DMS 273 treated with DMSO at 0.1 percent for 48 hours (cell line): ENCODE measurements at regions not wholly inside any gene's neighbourhood (a gene's known extent, or its start where the extent isn't known, plus 50 kb on each side); places are given as distances from the start of the nearest gene placed in this dataset.

Experiments
- DNase-seq: peaks from one replicate; lab custom pipeline; 2025; lab: John Stamatoyannopoulos, UW

- no peak for DNase-seq
These were observed 261.1 kb upstream of the RGS18 start for GRCh38 chr1:191897134-191897533.

- no peak for DNase-seq
These were observed 256.6 kb upstream of the RGS18 start for GRCh38 chr1:191901651-191902050.

GRCh38 chr1:191904991-191905390 lies 253.3 kb upstream of the RGS18 start:
- DNase-seq = no peak

- no peak for DNase-seq
These were observed 252.5 kb upstream of the RGS18 start for GRCh38 chr1:191905781-191906180.

- no peak for DNase-seq
These were observed 251.1 kb upstream of the RGS18 start for GRCh38 chr1:191907121-191907520.

DNA sequence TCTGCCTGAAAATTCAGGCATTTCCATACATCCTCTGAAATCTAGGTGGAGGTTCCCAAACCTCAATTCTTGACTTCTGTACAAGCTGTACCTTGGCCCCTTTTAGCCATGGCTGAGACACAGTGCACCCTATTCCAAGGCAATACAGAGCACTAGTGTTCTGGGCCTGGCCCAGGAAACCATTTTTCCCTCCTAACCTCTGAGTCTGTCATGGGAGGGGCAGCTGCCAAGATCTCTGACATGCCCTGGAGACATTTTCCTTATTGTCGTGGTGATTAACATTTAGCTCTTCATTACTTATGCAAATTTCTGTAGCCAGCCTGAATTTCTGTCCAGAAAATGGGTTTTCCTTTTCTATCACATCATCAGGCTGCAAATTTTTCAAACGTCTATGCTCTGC lies 248.0 kb upstream of the RGS18 start:
- no peak for DNase-seq

DNA sequence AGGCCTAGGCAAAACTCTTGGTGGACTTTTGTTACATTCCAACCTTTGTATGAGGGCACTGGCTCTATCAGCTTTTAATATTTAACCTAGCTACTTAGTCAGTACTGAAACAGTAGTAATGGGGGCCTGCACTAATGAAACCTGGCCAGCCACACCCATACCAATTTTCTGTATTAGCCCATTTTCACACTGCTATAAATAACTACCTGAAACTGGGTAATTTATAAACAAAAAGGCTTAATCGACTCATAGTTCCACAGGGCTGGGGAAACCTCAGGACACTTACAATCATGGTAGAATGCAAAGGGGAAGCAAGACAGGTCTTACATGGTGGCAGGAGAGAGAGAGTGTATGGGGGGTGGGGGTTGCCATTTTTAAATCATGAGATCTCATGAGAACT lies 245.7 kb upstream of the RGS18 start:
- DNase-seq = no peak

- no peak for DNase-seq
These were observed 244.8 kb upstream of the RGS18 start for GRCh38 chr1:191913260-191913977.

- DNase-seq = no peak
These were observed 228.9 kb upstream of the RGS18 start for GRCh38 chr1:191929383-191929782.

GRCh38 chr1:191943684-191944083 lies 214.6 kb upstream of the RGS18 start:
- no peak for DNase-seq

- no peak for DNase-seq
These were observed 204.7 kb upstream of the RGS18 start for GRCh38 chr1:191953526-191953925.

- DNase-seq = no peak
These were observed 198.4 kb upstream of the RGS18 start for GRCh38 chr1:191959856-191960255.

GRCh38 chr1:191963286-191963685 lies 195.0 kb upstream of the RGS18 start:
- no peak for DNase-seq

DNA sequence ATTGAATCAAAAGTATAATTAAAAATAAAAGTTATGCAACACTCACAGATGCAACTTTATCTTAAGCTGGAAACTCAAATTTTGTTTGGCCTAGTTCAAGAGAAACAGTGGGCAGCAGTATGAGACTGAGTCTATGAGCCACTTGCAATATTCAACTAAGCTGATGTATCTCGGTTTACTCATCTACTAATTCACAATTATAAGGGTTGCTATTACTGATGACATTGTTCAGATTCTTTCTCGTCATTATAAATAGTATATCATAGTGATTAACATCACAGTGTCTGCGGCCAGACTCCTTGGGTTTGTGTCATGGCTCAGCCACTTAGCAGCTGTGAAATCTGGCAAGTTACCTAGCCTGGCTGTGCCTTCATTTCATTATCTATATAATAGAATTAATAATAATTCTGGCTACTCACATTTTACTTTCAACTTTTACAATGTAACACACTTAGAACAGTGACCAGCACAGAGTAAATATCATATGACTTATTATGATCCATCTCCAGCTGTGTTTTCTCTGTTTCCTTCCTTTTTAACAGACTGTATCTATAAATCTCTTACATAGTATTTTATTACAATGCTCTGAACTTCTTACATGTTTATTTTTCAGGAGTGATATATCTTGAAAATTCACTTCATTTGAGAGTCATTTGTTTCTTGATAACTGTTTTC lies 194.3 kb upstream of the RGS18 start:
- no peak for DNase-seq

DNA sequence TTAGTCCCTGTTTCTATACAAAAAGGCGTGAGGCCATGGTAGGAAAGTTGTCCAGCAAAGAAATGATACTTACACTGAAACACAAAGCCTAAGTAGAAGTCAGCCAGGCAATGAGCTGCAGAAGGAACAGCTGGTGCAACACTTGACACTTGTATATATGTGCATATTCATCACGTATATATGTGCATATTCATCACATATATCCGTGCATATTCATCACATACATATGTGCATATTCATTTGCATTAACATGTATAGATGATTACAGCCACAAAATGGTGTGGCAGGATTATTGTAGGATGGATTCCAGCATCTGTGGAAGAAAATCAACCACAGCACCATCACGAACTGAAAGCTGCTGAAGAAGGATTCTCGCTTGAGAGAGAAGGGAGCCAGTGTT lies 189.0 kb upstream of the RGS18 start:
- no peak for DNase-seq

GRCh38 chr1:191970116-191970515 lies 188.1 kb upstream of the RGS18 start:
- DNase-seq = no peak

DNA sequence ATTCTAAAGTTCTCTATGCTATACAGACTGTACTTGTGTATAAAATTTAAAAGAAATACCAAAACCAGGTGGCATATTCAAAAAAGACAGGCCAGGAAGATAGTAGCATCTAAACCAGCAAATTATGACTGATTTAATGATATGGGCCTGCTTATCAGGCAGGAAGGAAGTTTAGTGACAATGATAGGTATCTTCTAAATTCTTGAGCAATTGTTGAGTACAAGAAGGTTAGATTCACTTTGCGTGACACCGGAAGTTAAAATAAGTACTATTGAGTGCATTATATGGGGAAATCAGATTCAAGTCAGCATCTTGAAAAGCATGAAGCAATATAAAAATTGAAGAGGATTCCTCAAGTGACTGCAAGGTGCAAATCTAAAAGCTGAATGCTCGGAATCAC lies 186.8 kb upstream of the RGS18 start:
- no peak for DNase-seq

GRCh38 chr1:191974004-191974403 lies 184.3 kb upstream of the RGS18 start:
- no peak for DNase-seq

- no peak for DNase-seq
These were observed 180.3 kb upstream of the RGS18 start for GRCh38 chr1:191977874-191978506.

GRCh38 chr1:191984856-191985255 lies 173.4 kb upstream of the RGS18 start:
- no peak for DNase-seq

GRCh38 chr1:191992118-191992517 lies 166.1 kb upstream of the RGS18 start:
- DNase-seq = no peak

GRCh38 chr1:191993549-191993948 lies 164.7 kb upstream of the RGS18 start:
- DNase-seq = no peak

DNA sequence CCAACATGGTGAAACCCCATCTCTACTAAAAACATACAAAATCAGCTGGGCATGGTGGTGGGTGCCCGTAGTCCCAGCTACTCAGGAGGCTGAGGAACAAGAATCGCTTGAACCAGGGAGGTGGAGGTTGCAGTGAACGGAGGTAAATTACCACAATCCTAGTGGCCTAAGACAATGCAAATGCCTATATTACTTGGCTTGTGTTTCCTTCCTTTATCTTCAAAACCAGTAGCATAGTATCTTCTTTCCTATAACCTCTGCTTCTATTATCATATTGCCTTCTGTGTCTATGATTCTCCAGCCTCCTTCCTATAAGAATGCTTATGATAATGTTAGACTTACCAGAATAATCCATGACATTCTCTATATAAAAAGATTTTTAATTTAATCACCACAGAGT lies 156.2 kb upstream of the RGS18 start:
- no peak for DNase-seq
